ENCODE measurements at regions not wholly inside any gene's neighbourhood (a gene's known extent, or its start where the extent isn't known, plus 50 kb on each side); places are given as distances from the start of the nearest gene placed in this dataset.

DNA sequence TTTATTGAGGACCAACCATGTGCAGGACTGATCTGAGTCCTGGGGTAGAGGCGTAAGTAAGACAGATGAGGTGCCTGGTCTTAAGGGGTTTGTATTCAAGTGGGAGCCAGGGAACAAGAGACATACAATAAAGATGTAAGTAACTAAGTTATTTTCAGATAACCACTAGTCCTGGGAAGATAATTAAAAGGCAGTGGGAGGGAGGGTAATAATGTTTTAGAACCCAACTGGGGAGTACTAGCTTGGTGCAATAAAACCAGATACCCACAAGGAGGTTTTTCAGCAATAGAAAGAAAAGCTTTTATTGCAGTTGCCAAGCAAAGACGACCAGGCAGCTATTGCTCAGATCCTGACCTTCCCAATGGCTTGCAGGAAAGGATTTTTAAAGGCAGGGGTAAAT is 893.7 kb downstream of the UQCRFS1 start:
- TF ChIP-seq, protein P1, sequence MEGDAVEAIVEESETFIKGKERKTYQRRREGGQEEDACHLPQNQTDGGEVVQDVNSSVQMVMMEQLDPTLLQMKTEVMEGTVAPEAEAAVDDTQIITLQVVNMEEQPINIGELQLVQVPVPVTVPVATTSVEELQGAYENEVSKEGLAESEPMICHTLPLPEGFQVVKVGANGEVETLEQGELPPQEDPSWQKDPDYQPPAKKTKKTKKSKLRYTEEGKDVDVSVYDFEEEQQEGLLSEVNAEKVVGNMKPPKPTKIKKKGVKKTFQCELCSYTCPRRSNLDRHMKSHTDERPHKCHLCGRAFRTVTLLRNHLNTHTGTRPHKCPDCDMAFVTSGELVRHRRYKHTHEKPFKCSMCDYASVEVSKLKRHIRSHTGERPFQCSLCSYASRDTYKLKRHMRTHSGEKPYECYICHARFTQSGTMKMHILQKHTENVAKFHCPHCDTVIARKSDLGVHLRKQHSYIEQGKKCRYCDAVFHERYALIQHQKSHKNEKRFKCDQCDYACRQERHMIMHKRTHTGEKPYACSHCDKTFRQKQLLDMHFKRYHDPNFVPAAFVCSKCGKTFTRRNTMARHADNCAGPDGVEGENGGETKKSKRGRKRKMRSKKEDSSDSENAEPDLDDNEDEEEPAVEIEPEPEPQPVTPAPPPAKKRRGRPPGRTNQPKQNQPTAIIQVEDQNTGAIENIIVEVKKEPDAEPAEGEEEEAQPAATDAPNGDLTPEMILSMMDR (conservative IDR thresholded peaks at IDR 0.05): no peak
- no peak overlapping the region for H2AK5ac ChIP-seq (ENCODE audit: insufficient read length, low read length)
- no peak overlapping the region for H3K27ac Mint-ChIP-seq
- H2BK15ac ChIP-seq (ENCODE audit: low read depth, low read length): no peak overlapping the region
- no peak overlapping the region for H2AFZ ChIP-seq (ENCODE audit: low read length)
- peaks cover 0 to 2% of the 10 kb centered on the region in 2 experiments; a peak in 1 of 5 replicates for H3K9me3 Mint-ChIP-seq
- H3K4me1 Mint-ChIP-seq: peaks cover 18 to 20% of the 10 kb centered on the region in 2 experiments
- no peaks in the 10 kb centered on the region for H3K9me3 ChIP-seq (ENCODE audit: control insufficient read depth, low read depth, low read length)
- no CpG with 5 or more reads among the region's 2 CpGs for WGBS (ENCODE audit: extremely low coverage, insufficient read length, low lambda C conversion rate)
- no peak overlapping the region for H4K91ac ChIP-seq (ENCODE audit: insufficient read length, low read depth, low read length)
- no peak overlapping the region for H3K4ac ChIP-seq (ENCODE audit: low read depth, low read length)
- H3T11ph ChIP-seq (ENCODE audit: low read length): no peak overlapping the region
- H3K36me3 Mint-ChIP-seq (ENCODE audit: insufficient read depth in 1 of 3, low read depth in 3 of 3): no peaks in the 10 kb centered on the region
- no peak overlapping the region for H2BK120ac ChIP-seq (ENCODE audit: low read depth, low read length, poor library complexity, severe bottlenecking)
- no peaks in the 10 kb centered on the region; the same call in 1 of the 2 replicates for H3K27me3 ChIP-seq (ENCODE audit: insufficient read depth, low read length)
- no peak overlapping the region for H4K8ac ChIP-seq (replicated peaks; ENCODE audit: insufficient read length, low read depth, low read length)
- no peak overlapping the region for H2BK12ac ChIP-seq (ENCODE audit: insufficient read length, low read depth, low read length)
- no peak overlapping the region for H3K4me2 ChIP-seq (ENCODE audit: insufficient read depth, insufficient read length, low read length)
- H4K5ac ChIP-seq (ENCODE audit: insufficient read length, low read depth, low read length): no peak overlapping the region
- H4K20me1 ChIP-seq (ENCODE audit: control insufficient read depth, insufficient read depth, insufficient read length): no peaks in the 10 kb centered on the region
- H3K27ac ChIP-seq (ENCODE audit: insufficient read length, low read depth, low read length): no peak overlapping the region
- no peaks in the 10 kb centered on the region for H3K23me2 ChIP-seq (ENCODE audit: insufficient read length, low read depth, low read length, poor library complexity, severe bottlenecking)
- H3K56ac ChIP-seq (ENCODE audit: insufficient read length, low read depth, low read length): no peak overlapping the region
- no peak overlapping the region for H3K4me3 Mint-ChIP-seq
- no peak overlapping the region for H3K14ac ChIP-seq (ENCODE audit: insufficient read depth, low read length)
- no peak overlapping the region for H3K9ac ChIP-seq (ENCODE audit: extremely low read depth, insufficient read length, low read length)
- peaks cover 9% of the 10 kb centered on the region for H3K27me3 Mint-ChIP-seq (ENCODE audit: low read depth)
- no peak overlapping the region for H3K18ac ChIP-seq (ENCODE audit: insufficient read length, low read depth, low read length)
- H2BK5ac ChIP-seq (ENCODE audit: insufficient read length, low read length): no peak overlapping the region
- no peak for DNase-seq
- H3K79me1 ChIP-seq (ENCODE audit: insufficient read depth, low read depth, low read length, poor library complexity, severe bottlenecking): no peaks in the 10 kb centered on the region
- no peak overlapping the region for H2BK20ac ChIP-seq (ENCODE audit: low read depth, low read length, poor library complexity, severe bottlenecking)
- peaks cover 6% of the 10 kb centered on the region; the same call in 1 of the 2 replicates for H3K4me1 ChIP-seq (ENCODE audit: insufficient read depth, low read length)
- H3K79me2 ChIP-seq (ENCODE audit: insufficient read depth, low read length): no peaks in the 10 kb centered on the region
- H3K23ac ChIP-seq (ENCODE audit: insufficient read length, low read depth, low read length): no peak overlapping the region
